SK-MEL-5 (cell line): ENCODE measurements at regions not wholly inside any gene's neighbourhood (a gene's known extent, or its start where the extent isn't known, plus 50 kb on each side); places are given as distances from the start of the nearest gene placed in this dataset.
A peak's percentile ranks its signal among the peaks of the same experiment; 100 is the strongest.

ENCODE experiments used
- DNase-seq: peaks from one replicate; pipeline ENCODE4 v3.0.0-alpha.2; 2016; ENCODE audit warnings: low read depth, low spot score
- in situ Hi-C: cut with HindIII; loops from 2 replicates; pipeline ENCODE4 v1.10.0; 2016; ENCODE audit warnings: low sequenced_read_pairs, high pct_unique_total_duplicates, low pct_unique_long_range_greater_than_20kb

DNA sequence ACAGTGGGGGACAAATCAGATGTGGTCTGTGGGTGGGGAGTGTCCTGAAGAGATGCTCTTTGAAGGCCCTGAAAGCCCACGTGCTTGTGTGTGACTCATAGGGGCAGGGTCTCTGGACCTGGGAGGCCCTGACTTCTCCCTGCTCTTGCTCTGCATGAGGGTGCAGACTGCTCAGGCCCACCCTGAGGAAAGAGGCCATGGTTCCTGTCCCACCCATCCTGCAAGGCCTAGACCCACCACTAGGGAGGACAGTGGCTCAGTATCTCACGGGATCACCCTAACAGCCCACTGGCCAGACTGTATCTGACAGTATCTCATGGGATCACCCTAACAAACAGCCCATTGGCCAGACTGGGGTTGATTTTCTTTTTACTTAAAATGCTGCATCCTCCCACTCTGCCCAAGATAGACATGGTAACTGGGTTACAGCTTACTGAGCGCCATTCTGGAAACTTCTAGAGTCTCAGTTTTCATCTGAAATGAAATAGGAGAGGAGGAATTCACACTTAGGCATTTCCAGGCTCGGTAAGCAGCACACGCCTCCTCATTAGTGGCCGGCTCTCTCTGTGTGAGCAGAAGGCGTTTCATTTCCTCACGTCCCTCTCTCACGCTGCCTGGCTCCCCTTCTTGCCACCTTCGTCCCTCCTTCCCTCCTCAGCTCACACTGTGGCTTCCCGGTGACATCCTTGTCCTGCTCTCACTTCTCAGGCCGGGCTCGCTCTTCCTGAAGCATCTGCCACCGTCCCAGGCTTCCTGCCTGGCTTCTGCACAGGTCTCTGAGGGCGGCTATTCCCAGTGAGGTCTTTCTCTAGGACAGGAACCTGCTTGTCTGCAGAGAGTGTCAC is 242.6 kb downstream of the GLRX3 start:
- peak; percentile 2 for DNase-seq
- in situ Hi-C loops, result no loop called here

DNA sequence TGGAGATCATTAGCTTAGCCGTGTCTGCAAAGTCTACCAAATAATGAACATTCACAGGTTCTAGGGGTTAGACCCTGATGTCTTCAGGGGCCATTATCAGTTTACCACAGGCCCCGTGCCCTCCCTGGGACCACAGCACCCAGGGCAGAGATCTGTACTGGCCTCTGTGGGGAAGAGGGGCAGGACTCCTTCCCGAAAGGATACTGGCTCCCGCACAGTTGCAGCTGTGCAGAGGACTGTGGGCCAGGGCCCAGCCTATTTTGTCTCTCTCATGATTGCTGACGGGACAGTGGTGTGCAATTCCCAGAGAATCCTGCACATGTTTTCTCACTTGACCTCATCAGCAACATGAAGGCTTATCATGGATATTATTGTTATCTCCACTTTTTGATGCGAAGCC is 243.9 kb downstream of the GLRX3 start:
- no peak for DNase-seq
- in situ Hi-C loops, result no loop called here

DNA sequence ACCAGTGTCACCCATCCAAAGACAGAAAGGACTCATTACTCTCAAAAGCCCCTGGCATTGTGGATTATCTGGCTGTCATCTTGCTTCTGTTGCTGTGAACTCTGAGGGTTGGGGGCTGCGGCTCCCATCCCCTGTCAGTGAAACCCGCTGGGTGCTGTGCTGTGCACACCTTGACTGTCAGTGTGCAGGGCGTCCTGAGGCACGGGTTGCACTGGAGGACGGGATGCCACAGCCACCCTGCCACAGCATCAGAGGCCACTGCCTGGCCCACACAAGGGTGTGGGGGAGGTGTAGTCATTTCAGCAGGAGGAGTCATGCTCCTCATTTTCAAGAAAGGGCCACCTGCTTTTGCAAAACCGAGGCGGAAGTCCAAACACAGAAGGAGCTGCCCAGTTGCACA is 245.8 kb downstream of the GLRX3 start:
- in situ Hi-C loops, result no loop called here
- DNase-seq, result no peak

DNA sequence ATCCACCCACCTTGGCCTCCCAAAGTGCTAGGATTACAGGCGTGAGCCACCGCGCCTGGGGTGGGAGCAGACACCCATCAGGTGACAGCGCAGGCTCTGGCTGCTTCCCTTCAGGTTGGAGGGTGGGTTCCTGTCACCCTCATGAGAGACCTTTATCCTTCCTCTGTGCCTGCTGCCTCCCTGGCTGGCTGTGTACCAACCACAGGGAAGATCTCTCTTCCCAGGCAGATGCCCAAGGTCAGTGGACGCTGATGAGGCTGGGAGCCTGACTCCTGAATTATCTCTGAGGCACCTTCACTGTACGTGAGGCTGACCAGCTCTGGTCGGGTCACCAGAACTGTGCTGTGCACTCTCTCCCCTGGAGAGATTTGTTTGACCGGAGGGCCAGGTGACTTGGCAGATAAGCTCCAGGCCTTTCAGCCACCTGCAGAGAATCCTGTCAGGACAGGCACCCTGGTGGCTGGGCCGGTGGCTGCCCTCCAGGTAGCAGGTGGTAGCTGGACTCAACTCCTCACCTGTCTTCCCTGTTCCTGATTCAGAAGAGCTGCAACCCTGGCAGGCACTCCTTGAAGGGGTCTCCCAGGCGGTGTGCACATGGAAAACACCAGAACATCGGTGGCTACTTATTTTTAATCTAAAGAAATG is 251.9 kb downstream of the GLRX3 start:
- no peak for DNase-seq
- in situ Hi-C loops, result no loop called here

DNA sequence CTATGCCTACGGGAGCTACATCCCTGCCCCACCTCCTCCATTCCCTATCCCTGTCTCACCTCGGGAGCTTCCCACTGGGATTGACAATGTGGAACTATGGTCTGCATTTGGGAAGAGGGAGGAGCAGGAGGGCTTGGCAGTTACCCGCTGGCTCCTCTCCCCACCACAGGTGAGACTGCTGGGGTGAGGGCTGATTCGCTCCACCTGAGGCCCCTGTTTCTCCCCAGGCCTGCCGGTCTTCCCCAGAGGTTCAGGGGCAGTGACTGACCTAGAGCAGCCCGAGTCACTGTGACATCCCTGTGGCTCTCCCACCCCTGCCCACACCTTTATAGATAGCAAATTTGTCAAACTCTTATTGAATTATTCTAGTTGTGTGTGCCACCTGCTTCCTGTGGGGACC is 252.6 kb downstream of the GLRX3 start:
- in situ Hi-C loops, result no loop called here
- no peak for DNase-seq

DNA sequence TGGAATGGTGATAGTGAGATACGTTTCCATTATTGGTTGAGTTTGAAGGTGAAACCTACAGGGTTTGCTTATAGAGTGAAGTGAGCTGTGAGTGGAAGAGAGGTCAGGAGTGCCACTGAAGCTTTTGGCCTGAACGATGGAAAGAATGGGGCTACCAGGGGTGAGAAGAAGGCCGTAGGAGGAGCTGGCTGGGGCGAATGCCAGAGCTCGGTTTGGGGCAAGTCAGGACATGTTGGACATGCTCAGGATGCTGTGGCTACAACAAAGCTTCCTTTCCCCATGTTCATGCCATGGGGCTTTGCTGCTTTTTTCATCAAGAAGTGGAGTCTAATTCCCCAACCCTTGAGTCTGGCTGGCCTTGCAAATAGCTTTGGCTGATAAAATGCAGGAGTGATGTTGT is 253.7 kb downstream of the GLRX3 start:
- no peak for DNase-seq
- in situ Hi-C loops, result no loop called here

DNA sequence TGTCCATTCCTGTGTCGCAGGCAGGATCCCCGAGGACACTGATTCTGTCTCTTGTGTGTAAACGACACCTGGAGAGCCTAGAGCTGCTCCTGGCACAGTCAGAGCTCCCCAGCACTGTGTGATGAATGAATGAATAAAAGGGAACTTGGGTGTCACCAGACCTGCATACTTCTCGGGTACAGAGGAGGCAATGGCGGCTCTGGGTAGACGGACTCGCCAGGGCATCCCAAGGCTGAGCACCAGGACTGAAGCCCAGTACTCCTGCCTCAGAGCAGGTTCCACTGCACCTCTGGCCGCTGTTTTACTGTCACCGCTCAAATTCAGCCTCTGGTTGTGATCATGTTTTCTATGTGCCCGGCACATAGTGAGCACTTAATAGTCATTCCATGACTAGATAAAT is 255.8 kb downstream of the GLRX3 start:
- DNase-seq, result no peak
- in situ Hi-C loops, result no loop called here

DNA sequence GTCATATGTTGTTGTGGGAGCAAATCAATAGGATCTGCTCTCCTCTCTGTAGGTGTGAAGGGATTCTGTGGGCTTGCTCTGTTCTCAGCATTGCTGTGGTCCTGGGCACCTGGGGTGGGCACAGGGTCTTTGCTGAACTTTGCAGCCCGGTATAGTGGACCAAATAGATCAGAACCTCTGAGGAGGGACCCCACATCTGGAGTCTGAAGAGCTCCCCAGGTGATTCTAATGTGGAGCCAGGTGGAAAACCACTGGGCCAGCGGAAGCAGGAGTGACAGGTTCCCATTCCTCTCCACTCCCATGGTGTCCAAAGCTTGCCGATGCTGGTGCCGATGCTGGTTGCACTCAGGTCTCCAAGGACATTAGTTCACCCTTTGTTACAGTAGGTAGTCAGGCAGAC is 257.2 kb downstream of the GLRX3 start:
- in situ Hi-C loops, result no loop called here
- DNase-seq, result no peak

DNA sequence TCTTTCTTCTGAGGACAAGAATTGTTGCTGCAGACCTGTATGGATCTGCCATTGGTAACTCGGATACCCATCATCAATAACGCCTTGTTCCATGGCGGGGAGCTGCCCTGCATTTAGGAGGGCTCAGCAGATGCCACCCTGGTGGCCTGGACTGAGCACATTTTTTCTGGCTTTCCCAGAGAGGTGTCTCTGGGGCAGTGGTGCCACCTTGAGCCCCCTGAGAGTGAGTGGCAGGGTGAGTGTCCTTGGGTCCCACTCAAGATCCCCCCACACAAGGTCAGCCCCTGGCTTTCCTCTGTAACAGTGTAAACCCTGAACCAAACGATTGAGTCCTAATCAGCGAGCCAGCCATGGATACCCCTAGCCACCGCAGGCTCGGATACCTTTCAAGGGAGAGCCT is 258.6 kb downstream of the GLRX3 start:
- in situ Hi-C loops, result no loop called here
- no peak for DNase-seq

DNA sequence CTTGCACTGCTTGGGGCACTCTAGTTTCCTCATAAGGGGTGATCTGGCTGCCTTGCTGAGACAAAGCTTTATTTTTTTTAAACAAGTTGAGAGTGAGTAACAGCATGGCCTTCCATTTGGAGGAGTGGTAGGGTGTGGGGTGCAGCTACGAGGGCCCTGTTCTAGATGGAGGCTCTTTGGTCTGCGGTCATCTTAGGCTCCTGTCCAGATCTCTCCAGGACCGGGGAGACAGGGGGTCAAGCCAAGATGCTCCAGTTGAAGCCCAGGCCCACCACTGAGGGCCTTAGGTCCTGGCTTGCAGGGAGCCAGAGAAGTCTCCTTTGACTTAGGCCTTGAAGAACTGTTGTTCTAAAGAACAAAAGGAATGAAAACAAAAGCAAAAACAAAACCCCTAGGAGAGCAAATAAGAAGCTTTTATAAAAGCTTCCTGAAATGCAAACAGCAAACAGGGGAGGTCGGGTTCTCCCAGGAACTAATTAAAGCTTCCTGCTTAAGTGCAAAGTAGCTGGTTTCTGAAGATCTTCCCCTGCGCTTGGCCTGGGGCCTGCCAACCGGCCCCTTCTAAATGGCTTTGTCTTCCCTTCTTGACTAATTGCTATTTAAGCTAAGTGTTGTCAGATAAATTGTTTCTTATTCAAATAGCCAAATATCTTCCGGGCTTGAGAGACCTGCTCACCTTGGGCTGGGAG is 259.2 kb downstream of the GLRX3 start:
- in situ Hi-C loops, result no loop called here
- no peak for DNase-seq

DNA sequence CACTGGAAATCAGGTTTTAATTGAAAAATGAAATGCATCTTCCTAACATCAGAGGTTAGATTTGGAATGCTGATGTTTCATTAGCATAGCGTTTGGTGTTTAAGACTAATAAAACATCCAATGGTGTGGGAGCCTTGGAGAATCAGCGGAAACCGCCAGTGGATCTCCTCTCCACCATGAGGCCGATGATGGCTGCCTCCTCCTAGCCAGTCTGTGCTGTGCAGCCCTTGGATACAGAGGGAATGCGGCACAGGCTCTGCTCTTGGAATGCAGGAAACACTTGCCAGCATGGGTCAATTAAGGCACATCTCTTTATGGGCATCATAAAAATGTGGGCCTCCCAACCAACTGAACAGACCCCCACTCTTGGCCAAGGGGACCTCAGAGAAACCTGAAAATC is 259.9 kb downstream of the GLRX3 start:
- no peak for DNase-seq
- in situ Hi-C loops, result no loop called here

DNA sequence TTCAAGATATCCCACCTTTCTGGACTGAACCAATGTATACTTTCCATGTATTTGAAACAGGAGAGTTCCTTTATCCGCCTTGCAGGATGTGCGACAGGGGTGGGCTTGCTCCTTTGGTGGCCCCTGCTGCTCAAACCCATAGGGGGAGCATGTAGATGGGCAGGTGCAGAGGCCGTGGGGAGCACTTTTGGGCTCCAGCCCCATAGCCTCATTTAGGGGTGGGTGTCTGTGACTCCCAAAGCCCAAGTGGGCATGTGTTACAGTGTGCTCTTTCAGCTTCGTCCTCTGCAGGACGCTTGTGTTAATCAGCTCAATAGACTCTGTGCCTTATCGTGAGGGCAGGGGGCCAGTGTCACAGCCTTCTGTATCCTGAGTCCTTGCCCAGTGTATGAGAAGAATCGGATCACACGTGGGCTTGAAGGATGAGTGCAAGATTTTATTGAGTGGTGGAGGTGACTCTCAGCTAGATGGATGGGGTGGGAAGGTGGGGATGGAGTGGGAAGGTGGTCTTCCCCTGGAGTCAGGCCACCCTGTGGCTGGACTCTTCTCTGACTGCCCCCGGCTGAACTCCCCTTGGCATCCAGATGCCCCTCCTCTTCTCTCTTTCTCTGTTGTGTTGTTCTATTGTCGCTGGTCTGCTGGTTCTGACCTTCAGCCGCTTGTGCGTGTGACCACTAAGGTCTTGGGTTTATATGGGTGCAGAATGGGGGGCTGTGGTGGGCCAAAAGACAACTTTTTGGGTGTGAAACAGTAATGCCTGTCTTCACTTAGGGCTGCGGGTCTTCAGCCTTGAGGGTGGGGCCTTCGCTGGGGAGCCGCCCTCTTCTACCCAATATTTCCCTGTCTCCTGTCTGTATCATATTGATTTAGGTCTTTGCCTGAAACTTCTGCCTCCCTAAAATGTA is 262.2 kb downstream of the GLRX3 start:
- in situ Hi-C loops, result no loop called here
- DNase-seq, result no peak

DNA sequence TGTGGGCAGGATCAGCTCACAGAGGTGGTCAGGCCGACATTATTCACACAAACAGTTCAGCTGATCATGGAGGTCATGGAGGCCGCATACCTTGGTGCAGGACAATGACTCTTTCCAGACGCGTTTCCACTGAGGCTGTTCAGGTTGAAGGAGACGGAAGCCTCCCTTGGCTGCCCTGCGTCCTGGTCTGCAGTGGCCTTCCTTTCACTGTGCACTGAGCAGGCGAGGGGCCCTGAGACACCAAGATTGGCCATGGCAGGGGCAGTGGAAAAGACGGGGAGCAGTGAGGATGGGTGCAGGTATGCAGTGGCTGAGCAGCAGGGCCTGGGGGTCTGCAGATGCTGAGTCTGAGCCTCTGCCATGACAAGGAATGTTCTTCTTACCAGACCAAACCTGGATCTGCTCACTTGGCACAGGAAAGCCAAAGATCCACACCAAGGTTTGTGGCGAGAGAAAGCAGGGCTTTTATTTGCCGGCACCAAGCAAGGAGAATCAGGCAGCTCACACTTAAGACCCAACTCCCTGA is 263.3 kb downstream of the GLRX3 start:
- in situ Hi-C loops, result no loop called here

DNA sequence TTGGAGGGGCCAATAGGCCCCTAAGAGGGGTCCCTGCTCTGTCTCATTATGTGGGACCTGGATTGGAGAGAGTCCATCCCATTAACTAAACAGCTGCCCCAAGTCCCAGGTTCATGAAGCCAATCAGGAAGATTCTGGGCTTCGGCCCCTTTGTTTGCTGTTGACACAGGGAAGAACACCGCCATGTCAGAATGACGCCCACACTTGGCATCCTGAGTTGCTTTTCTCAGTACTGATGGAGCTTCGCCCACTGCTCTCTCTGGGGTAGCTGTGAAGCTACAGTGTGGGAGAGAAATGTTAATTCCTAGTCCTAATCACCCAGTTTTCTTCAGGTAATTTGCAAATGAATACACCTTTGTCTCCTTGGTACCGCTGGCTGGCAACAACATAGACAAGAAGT is 264.7 kb downstream of the GLRX3 start:
- in situ Hi-C loops, result no loop called here
- no peak for DNase-seq

More for the DNA sequence above, 263.3 kb downstream of the GLRX3 start:
- DNase-seq, result no peak

DNA sequence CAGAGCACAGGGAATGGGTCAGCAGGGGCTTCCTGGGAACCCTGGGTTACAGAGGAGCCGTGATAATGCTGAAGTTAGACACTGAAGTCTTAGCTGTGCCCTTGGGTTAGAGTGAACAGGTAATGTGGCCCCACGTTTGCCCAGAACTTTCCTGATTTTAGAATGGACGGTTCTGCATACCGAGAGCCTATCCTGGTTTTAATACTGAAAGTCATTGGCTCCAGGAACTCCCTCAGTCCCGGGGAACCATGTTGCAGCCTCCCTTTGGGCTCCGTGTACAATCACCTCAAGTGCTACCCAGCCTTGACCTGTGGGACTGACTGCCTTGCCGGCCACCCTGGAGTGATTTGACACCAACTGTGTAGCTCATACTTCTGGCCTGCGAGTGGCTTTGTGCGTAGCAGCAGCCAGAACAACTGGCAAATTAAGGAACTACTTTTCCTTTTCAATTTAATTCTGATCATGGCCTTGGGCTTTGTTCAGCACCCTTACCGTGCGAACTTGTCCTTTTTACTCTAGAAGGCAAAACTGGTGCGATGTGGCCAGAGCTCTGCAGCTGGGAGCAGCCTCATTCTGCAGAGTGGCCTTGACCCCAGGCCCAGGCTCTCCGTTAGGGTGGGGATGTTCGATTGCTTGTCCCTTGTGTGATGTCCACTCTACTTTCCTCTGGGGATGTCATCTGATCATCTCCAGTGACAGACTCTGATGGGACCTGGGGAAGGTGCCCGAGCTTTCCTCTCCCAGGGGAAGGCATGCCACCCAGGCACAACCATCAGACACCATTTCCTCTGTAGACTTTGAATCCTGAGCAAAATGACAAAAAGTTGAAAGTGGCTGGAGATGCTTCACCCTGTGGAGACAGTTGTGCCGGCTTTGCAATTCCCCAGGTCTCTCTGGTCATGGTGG is 265.9 kb downstream of the GLRX3 start:
- in situ Hi-C loops, result no loop called here
- no peak for DNase-seq

DNA sequence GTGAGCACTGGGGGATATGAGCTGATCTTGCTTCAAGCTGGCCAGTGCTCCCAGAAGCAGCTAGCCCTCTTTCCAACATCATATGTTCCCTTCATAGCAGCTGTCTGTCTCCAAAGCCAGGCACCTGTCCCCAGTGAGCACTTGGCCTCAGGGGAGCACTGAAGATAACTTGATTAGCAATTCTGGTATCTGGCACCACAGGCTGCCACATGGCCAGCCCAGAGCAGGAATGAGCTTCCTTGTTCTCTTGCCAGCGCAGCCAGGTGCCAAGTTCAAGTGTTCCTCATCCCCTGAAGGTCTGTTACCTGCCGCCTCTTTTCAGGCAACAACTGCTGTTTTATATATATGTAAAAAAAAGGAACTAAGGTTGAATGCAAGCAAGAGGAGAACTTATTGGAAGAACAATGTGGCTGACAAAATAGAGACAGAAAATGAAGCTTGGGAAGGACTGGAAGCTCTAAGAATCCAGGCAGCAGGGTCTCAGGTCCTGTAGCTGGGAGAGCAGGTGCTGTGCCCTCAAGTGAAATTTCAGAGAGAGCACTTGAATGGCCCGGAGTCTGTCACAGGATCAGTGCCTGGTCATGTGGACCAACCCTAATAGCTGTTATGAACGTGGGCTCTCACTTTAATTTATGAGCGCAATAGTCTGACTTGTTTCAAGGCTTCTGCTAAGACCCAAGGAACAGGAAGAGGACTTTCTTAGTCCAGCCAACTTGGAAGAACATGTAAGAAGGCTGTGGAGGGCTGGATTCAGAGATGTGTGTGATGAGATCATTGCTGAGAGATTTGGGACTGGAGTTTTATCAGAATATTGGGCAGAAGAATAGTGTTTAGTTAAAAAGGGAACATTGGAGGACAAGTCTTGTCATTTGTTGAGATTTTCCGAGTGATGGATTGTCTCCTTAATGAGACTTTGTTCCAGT is 267.2 kb downstream of the GLRX3 start:
- in situ Hi-C loops, result no loop called here
- no peak for DNase-seq
